ENCODE measurements at regions not wholly inside any gene's neighbourhood (a gene's known extent, or its start where the extent isn't known, plus 50 kb on each side); places are given as distances from the start of the nearest gene placed in this dataset.

- TF ChIP-seq CTCF (IDR thresholded peaks at IDR 0.05) (no peak), POLR2AphosphoS5 (IDR thresholded peaks at IDR 0.05) (no peak), POLR2A (IDR thresholded peaks at IDR 0.05) (no peak)
Observed at GRCh38 chr6:122154155-122154554, 245.3 kb upstream of the HSF2 start.

All from transverse colon (tissue), 4 donors.